ENCODE measurements at regions not wholly inside any gene's neighbourhood (a gene's known extent, or its start where the extent isn't known, plus 50 kb on each side); places are given as distances from the start of the nearest gene placed in this dataset.

DNA sequence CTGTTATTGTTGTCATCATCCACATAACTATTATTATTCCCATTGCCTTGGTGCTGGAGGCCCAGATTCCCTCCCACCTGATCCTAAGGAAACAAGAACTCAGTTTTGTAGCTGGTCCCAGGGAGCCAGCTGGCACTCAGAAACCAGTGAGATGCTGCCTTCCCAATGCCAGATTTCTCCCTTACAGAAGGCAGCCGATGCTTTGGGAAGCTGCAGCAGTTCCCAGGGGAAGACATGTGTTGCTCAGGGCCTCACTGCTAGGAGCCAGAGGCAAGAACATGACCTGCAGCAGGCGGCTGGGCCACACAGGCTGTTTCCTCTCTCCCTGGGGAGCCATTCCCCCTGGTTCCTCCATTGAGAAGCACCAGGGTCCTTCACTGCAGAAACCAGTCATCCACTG lies 59.9 kb upstream of the GRIN2A start:
- H3K79me2 ChIP-seq (ENCODE audit: low read length) = no peaks in the 10 kb centered on the region
- no peaks in the 10 kb centered on the region for H3K9me2 ChIP-seq (replicated peaks; ENCODE audit: insufficient read depth, low read length)
- no peak overlapping the region for H2AFZ ChIP-seq (ENCODE audit: low read length)
- H3K27me3 ChIP-seq (replicated peaks; ENCODE audit: insufficient read depth, low read length) = no peaks in the 10 kb centered on the region
- no peaks in the 10 kb centered on the region for H3F3A ChIP-seq (ENCODE audit: insufficient read depth, low read length)
- no peak overlapping the region for H3K9ac ChIP-seq (ENCODE audit: low read length)
- no peak overlapping the region for H3K4me2 ChIP-seq (ENCODE audit: low read depth, low read length)
- H3K4me1 ChIP-seq (ENCODE audit: low read length) = no peaks in the 10 kb centered on the region
- no peak for DNase-seq
- TF ChIP-seq, protein P1, sequence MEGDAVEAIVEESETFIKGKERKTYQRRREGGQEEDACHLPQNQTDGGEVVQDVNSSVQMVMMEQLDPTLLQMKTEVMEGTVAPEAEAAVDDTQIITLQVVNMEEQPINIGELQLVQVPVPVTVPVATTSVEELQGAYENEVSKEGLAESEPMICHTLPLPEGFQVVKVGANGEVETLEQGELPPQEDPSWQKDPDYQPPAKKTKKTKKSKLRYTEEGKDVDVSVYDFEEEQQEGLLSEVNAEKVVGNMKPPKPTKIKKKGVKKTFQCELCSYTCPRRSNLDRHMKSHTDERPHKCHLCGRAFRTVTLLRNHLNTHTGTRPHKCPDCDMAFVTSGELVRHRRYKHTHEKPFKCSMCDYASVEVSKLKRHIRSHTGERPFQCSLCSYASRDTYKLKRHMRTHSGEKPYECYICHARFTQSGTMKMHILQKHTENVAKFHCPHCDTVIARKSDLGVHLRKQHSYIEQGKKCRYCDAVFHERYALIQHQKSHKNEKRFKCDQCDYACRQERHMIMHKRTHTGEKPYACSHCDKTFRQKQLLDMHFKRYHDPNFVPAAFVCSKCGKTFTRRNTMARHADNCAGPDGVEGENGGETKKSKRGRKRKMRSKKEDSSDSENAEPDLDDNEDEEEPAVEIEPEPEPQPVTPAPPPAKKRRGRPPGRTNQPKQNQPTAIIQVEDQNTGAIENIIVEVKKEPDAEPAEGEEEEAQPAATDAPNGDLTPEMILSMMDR (IDR thresholded peaks at IDR 0.05; ENCODE audit: low read length) = no peak
- no peak for TF ChIP-seq EZH2 (optimal IDR thresholded peaks at IDR 0.05; ENCODE audit: low read depth, low read length)
- TF ChIP-seq EZH2phosphoT487 (IDR thresholded peaks at IDR 0.05; ENCODE audit: low read length) = no peak
- H3K4me3 ChIP-seq (ENCODE audit: low read length) = no peak overlapping the region
- H3K36me3 ChIP-seq (replicated peaks; ENCODE audit: insufficient read depth, low read length) = no peaks in the 10 kb centered on the region
- H3K9me3 ChIP-seq (replicated peaks; ENCODE audit: insufficient read depth, low read length) = no peaks in the 10 kb centered on the region
- H3K27ac ChIP-seq (ENCODE audit: low read length) = no peak overlapping the region
- H4K20me1 ChIP-seq (ENCODE audit: insufficient read depth, low read length) = no peaks in the 10 kb centered on the region

DNA sequence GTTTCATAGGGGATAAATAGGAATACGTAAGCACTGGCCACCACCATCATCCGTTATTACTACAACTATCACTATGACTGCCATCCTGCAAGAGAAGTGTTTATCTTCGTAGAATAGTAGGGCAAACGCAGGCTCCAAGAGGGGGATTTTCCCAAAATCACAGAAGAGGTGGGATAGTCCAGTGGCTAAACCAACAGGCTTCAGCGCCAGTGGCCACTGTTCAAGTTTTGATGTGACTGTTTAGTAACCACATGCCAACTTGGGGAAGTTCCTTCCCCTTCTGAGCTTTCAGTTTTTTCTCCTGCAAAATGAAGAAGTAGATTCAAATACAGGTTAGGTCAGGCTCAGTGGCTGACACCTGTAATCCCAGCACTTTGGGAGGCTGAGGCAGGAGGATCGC lies 60.7 kb upstream of the GRIN2A start:
- Histone ChIP-seq H3K9me3 (replicated peaks; ENCODE audit: insufficient read depth, low read length) (no peaks in the 10 kb centered on the region), H3K4me2 (ENCODE audit: low read depth, low read length) (no peak overlapping the region), H3K4me3 (ENCODE audit: low read length) (no peak overlapping the region), H3K27me3 (replicated peaks; ENCODE audit: insufficient read depth, low read length) (no peaks in the 10 kb centered on the region), H4K20me1 (ENCODE audit: insufficient read depth, low read length) (no peaks in the 10 kb centered on the region), H3K36me3 (replicated peaks; ENCODE audit: insufficient read depth, low read length) (no peaks in the 10 kb centered on the region), H3K27ac (ENCODE audit: low read length) (no peak overlapping the region), H3K4me1 (ENCODE audit: low read length) (no peaks in the 10 kb centered on the region), H3K79me2 (ENCODE audit: low read length) (no peaks in the 10 kb centered on the region), H3K9me2 (replicated peaks; ENCODE audit: insufficient read depth, low read length) (no peaks in the 10 kb centered on the region), H2AFZ (ENCODE audit: low read length) (no peak overlapping the region), H3F3A (ENCODE audit: insufficient read depth, low read length) (no peaks in the 10 kb centered on the region), H3K9ac (ENCODE audit: low read length) (no peak overlapping the region)
- TF ChIP-seq EZH2phosphoT487 (IDR thresholded peaks at IDR 0.05; ENCODE audit: low read length) (no peak), EZH2 (optimal IDR thresholded peaks at IDR 0.05; ENCODE audit: low read depth, low read length) (no peak)
- TF ChIP-seq, protein P1 (IDR thresholded peaks at IDR 0.05; ENCODE audit: low read length) = no peak
- DNase-seq = no peak

DNA sequence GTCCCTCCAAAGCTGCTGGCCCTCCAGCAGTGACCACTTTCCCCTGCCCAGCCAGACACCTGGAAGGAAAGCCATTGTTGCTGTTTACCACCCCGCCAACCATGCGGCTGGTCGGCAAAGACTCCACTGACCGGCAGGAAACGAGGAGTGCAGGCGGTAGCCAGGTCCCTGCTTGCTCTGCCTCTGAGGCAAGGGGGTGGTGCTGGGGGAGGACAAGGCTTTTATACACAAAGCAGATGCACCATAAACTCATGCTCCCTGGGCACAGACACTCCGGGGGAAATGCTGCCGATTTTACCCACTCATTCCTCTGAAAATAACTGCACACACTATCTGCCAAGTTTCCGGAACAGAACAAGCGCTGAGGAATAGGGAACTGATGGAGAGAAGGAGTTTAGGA lies 62.8 kb upstream of the GRIN2A start:
- Histone ChIP-seq H3K9me2 (replicated peaks; ENCODE audit: insufficient read depth, low read length) (no peaks in the 10 kb centered on the region), H3F3A (ENCODE audit: insufficient read depth, low read length) (no peaks in the 10 kb centered on the region), H3K9ac (ENCODE audit: low read length) (no peak overlapping the region), H3K27me3 (replicated peaks; ENCODE audit: insufficient read depth, low read length) (no peaks in the 10 kb centered on the region), H3K4me1 (ENCODE audit: low read length) (no peaks in the 10 kb centered on the region), H3K27ac (ENCODE audit: low read length) (no peak overlapping the region), H2AFZ (ENCODE audit: low read length) (no peak overlapping the region), H3K4me2 (ENCODE audit: low read depth, low read length) (no peak overlapping the region), H3K9me3 (replicated peaks; ENCODE audit: insufficient read depth, low read length) (no peaks in the 10 kb centered on the region), H3K79me2 (ENCODE audit: low read length) (no peaks in the 10 kb centered on the region), H4K20me1 (ENCODE audit: insufficient read depth, low read length) (no peaks in the 10 kb centered on the region), H3K4me3 (ENCODE audit: low read length) (no peak overlapping the region), H3K36me3 (replicated peaks; ENCODE audit: insufficient read depth, low read length) (no peaks in the 10 kb centered on the region)
- TF ChIP-seq, protein P1 (IDR thresholded peaks at IDR 0.05; ENCODE audit: low read length) = no peak
- no peak for TF ChIP-seq EZH2phosphoT487 (IDR thresholded peaks at IDR 0.05; ENCODE audit: low read length)
- TF ChIP-seq EZH2 (optimal IDR thresholded peaks at IDR 0.05; ENCODE audit: low read depth, low read length) = no peak
- no peak for DNase-seq

Data from MM.1S (cell line).